Gastrocnemius medialis (tissue), 4 donors: ENCODE measurements at regions not wholly inside any gene's neighbourhood (a gene's known extent, or its start where the extent isn't known, plus 50 kb on each side); places are given as distances from the start of the nearest gene placed in this dataset.

Source experiments
- ATAC-seq, 2 donors: fragments of 150-250 bp; one replicate each; pipeline ENCODE4 v1.9.1; 2016
- DNase-seq, 2 donors: peaks; one replicate each; pipeline ENCODE4 v3.0.0-alpha.2; 2019
- H3K27ac ChIP-seq, 4 donors: fragments of 200-600 bp; sonication (generic); 1 replicate in 1 of 4; 2 replicates in 3 of 4; pipeline ENCODE4 v1.5.1; 2016 to 2018; ENCODE audit warnings: mild to moderate bottlenecking in 2 of 4, moderate library complexity in 1 of 4
- H3K27me3 ChIP-seq, 3 donors: fragments of 200-600 bp; sonication (generic) in 2 of 3; 1 replicate in 1 of 3; 2 replicates in 2 of 3; pipeline versions ENCODE4 v1.5.1 to v1.6.0; 2016 to 2019; ENCODE audit warnings: mild to moderate bottlenecking in 1 of 3, moderate library complexity in 1 of 3
- H3K36me3 ChIP-seq, 2 donors: fragments of 200-600 bp; sonication (generic) in 1 of 2; one replicate each; pipeline ENCODE4 v1.5.1; 2017 to 2018
- H3K4me1 ChIP-seq, 2 donors: fragments of 200-600 bp; sonication (generic) in 1 of 2; one replicate each; pipeline ENCODE4 v1.5.1; 2016 to 2017; ENCODE audit warnings: mild to moderate bottlenecking in 2 of 2
- H3K4me3 ChIP-seq, 4 donors: fragments of 200-600 bp; sonication (generic) in 3 of 4; 1 replicate in 1 of 4; 2 replicates in 3 of 4; pipeline ENCODE4 v1.5.1; 2016 to 2019; ENCODE audit warnings: mild to moderate bottlenecking in 2 of 4
- H3K9me3 ChIP-seq, 3 donors: fragments of 200-600 bp; sonication (generic) in 2 of 3; 1 replicate in 1 of 3; 2 replicates in 2 of 3; pipeline ENCODE4 v1.5.1; 2016 to 2019
- CTCF ChIP-seq, 5 experiments: fragments of 450-650 bp in 3 of 5; fragments of 200-600 bp in 2 of 5; sonication (generic) in 2 of 5; IDR thresholded peaks in 4 of 5; conservative IDR thresholded peaks in 1 of 5; 1 replicate in 4 of 5; 2 replicates in 1 of 5; pipeline ENCODE4 v1.5.1; 2016 to 2019; ENCODE audit warnings: antibody characterized with exemption in 5 of 5, mild to moderate bottlenecking in 3 of 5, moderate library complexity in 3 of 5
- POLR2A ChIP-seq, 2 donors: fragments of 450-650 bp; IDR thresholded peaks; one replicate each; pipeline ENCODE4 v1.6.1; 2017; ENCODE audit warnings: antibody characterized with exemption in 2 of 2, mild to moderate bottlenecking in 2 of 2, moderate library complexity in 2 of 2
- in situ Hi-C, 4 donors: fragments of 200-750 bp; cut with MboI; loops; one replicate each; pipeline versions ENCODE4 v1.15.0 to v1.8.0; 2017; ENCODE audit warnings: low sequenced_read_pairs in 4 of 4
- intact Hi-C: fragments of 100-400 bp; cut with DNase I; formaldehyde crosslinking; loops from one replicate; pipeline ENCODE4 v1.15.1; 2023; ENCODE audit warnings: low total_unique reads

DNA sequence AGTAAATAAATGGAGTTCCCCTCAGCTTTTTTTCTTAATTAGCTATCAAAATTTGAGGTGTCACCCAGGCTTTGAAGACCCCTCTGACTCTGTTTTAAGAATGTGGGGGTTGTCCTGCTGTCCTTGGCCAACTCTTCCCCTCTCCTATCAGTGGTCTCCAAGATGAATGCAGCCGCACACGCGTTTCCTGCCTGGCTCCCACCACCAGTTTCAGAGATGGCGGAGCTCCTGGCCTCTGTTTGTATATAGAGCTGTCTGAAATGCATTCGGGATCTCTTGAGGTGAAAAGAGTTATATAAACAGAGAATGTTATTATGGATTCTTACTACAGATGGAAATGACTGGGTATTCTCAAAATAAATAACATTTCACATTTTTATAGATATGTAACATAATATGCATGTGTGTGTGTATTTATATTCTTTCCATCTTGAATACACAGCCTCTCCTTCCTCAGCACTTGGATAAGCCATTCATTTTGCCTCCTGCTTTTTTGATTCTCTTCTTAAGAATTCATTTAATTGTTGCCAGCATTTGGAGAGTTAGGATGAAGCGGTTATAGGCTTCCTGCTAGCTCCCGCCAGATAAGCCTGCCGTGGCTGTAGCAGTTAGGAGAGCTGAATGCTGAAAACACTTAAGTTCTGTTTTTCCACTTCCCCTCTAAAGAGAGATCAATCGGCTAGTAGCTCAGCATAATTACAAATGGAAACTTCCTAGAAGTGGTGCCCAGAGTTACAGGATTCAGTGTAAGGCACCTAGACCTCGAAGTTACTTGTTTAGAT, 659.3 kb upstream of the FANCL start:
- TF ChIP-seq CTCF (IDR thresholded peaks at IDR 0.05 in 4 of 5, conservative IDR thresholded peaks at IDR 0.05 in 1 of 5), result no peak
- no peak for TF ChIP-seq POLR2A (IDR thresholded peaks at IDR 0.05)
- in situ Hi-C loops, result no loop called here
- Histone ChIP-seq H3K27me3 (no peaks in the 10 kb centered on the region), H3K4me3 (no peak overlapping the region), H3K27ac (no peak overlapping the region), H3K4me1 (no peaks in the 10 kb centered on the region), H3K9me3 (no peaks in the 10 kb centered on the region), H3K36me3 (no peaks in the 10 kb centered on the region)
- intact Hi-C loops, result no loop called here
- DNase-seq (no peak), ATAC-seq (no peak)

- intact Hi-C loops (no loop called here), in situ Hi-C loops (no loop called here)
- Histone ChIP-seq H3K9me3 (no peaks in the 10 kb centered on the region), H3K27ac (no peak overlapping the region), H3K4me1 (no peaks in the 10 kb centered on the region), H3K36me3 (no peaks in the 10 kb centered on the region), H3K4me3 (no peak overlapping the region), H3K27me3 (no peaks in the 10 kb centered on the region)
- ATAC-seq (no peak), DNase-seq (no peak)
- TF ChIP-seq CTCF (IDR thresholded peaks at IDR 0.05 in 4 of 5, conservative IDR thresholded peaks at IDR 0.05 in 1 of 5) (no peak), POLR2A (IDR thresholded peaks at IDR 0.05) (no peak)
These were observed 658.6 kb upstream of the FANCL start for GRCh38 chr2:58899692-58900091.

- DNase-seq (no peak), ATAC-seq (no peak)
- H3K27me3 ChIP-seq, result no peaks in the 10 kb centered on the region
- H3K27ac ChIP-seq, result no peak overlapping the region
- no peaks in the 10 kb centered on the region for H3K36me3 ChIP-seq
- TF ChIP-seq POLR2A (IDR thresholded peaks at IDR 0.05) (no peak), CTCF (IDR thresholded peaks at IDR 0.05 in 4 of 5, conservative IDR thresholded peaks at IDR 0.05 in 1 of 5) (no peak)
- H3K4me3 ChIP-seq, result no peak overlapping the region
- H3K9me3 ChIP-seq, result no peaks in the 10 kb centered on the region
- H3K4me1 ChIP-seq, result no peaks in the 10 kb centered on the region
- in situ Hi-C loops, result no loop called here
- intact Hi-C loops, result no loop called here
These were observed 655.5 kb upstream of the FANCL start for GRCh38 chr2:58896638-58897037.

DNA sequence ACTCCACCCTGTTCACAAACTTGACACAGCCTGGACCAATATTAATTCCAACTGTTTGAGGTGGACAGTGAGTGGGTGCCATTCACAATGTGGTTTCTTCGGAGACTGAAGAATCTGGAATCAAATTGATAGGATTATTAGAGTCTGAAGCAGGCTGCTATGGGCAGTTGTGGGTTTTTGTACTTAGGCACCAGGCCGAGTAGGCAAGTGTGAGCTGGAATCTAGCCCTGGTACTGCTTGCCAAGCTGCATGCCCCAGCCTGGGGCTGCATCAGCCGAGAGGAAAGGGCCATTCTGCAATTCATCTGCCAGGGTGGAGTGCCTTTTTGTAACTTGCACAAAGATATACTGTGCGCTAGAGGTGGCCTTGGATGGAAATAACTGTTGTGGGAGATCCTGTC, 654.7 kb upstream of the FANCL start:
- in situ Hi-C loops (no loop called here), intact Hi-C loops (no loop called here)
- ATAC-seq (no peak), DNase-seq (no peak)
- Histone ChIP-seq H3K9me3 (no peaks in the 10 kb centered on the region), H3K27ac (no peak overlapping the region), H3K27me3 (no peaks in the 10 kb centered on the region), H3K4me1 (no peaks in the 10 kb centered on the region), H3K4me3 (no peak overlapping the region), H3K36me3 (no peaks in the 10 kb centered on the region)
- TF ChIP-seq POLR2A (IDR thresholded peaks at IDR 0.05) (no peak), CTCF (IDR thresholded peaks at IDR 0.05 in 4 of 5, conservative IDR thresholded peaks at IDR 0.05 in 1 of 5) (no peak)
